ELR (cell line): ENCODE measurements at regions not wholly inside any gene's neighbourhood (a gene's known extent, or its start where the extent isn't known, plus 50 kb on each side); places are given as distances from the start of the nearest gene placed in this dataset.
"Not testable (repeated sequence)": the region's sequence is repeated elsewhere in the genome, so short reads cannot be mapped to it uniquely, and the experiment has no call there.

Experiments used
- DNase-seq: peaks from one replicate; pipeline ENCODE4 v3.0.0-alpha.2; 2015; ENCODE audit warnings: low read depth

DNA sequence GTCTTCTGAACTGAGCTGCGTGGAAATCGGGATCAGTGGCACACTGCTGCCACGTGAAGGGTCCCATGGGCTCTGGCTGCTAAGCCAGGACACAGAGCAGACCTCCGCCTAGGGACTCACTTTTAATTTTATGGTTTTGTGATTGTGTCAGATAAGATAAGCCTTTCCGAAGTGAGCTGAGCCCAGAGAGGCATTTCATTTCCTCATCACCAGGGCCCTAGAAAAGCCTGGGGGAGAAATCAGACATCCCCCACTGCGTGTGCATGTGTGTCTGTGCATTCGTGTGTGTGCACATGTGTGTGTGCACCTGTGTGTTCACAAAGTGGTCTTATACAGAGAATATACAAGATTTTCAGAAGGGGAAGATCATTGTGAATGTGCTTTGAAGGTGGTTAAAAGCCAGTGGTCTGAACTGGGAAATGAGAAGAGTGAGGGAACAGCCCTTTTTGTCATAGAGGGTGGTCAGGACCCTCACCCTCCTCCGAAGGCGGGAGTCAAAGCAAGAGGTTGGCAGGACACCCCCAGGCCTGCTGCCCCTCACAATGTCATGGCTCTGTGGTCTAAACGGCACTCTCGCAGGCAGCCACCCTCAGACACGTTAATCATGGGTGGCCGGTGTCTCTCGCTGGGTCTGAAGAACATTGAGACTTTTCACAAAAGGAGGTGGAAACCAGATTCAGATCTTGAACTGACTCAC, 176.1 kb upstream of the PFKP start:
- no peak for DNase-seq

GRCh38 chr10:2890093-2890492, 177.3 kb upstream of the PFKP start:
- DNase-seq: no peak

DNA sequence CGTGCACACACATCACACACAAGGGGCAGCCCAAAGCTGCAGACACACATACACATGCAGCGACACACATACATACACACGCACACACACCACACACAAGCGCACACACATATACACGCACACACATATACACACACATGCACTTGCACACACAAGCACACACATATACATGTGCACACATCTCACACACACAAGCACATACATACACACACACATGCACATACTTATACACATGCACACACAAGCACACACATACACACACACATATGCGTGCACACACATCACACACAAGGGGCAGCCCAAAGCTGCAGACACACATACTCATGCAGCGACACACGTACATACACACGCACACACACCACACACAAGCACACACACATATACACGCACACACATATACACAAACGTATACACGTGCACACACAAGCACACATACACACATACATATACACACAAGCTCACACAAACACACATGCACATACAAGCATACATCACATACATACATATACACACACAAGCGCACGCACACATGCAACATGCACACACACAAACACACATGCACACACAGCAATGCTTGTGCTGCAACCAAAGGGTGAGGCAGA, 178.8 kb upstream of the PFKP start:
- no peak for DNase-seq

DNA sequence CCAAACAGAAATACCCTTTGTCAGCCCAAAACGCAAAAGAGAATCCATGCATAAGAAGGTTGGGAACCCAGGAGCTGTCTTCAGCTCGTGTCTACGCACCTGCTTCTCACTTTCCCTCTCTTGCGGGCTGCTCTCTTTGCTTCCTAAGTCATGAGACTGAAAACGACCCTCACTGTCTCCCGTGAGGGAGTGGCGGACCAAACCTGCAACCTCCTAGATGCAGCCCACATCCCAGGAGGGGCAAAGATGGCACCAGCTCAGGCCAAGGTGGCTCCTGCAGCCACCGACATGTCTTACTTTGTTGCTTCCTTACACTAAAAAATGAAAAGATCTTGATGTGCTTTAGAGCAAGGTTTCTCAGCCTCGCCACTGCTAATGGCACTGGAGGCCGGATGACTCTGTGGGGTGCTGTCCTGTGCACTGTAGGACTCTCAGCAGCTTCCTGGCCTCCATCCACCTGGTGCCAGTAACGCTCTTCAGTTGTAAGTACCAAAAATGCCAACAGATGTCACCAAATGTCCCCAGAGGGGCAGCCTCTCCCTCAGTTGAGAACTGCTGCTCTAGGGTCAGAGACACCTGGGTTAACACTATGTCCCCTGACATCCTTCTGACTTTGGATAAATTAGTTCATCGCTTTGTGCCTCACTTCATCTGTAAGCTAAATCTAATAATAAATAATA, 179.8 kb upstream of the PFKP start:
- DNase-seq: no peak

DNA sequence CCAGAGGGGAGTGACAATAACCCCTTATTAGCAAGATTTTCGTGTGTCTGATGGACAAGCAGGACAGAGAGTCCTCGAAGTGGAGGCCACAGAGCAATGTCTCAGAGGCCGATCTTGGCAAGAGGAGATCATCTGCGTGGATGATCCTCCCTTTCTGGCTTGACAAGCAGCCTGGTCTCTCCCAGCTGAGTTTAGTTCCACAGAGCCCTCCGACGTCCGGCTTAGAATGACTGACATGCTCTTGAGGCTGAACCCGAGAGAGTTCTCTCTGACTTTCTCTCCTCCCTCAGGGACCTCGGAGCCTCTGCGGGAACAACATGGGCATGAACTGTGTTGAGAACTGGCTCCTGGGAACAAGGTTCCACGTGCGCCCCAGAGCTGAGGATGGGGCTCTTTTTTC, 180.7 kb upstream of the PFKP start:
- no peak for DNase-seq

GRCh38 chr10:2885288-2886278, 181.8 kb upstream of the PFKP start:
- no peak for DNase-seq

DNA sequence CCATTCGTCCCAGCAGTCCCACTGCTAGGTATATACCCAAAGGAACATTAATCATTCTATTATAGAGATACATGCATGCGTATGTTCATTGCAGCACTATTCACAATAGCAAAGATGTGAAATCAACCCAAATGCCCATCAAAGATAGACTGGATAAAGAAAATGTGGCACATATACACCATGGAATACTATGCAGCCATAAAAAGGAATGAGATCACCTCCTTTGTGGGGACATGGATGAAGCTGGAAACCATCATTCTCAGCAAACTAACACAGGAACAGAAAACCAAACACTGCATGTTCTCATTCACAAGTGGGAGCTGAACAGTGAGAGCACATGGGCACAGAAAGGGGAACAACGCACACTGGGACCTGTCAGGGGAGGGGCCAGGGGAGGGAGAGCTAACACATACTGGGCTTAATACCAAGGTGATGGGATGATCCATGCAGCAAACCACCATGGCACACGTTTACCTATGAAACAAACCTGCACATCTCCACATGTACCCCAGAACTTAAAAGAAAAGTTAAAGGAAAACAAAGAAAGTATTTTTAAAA, 183.3 kb upstream of the PFKP start:
- DNase-seq: not testable (repeated sequence)

DNA sequence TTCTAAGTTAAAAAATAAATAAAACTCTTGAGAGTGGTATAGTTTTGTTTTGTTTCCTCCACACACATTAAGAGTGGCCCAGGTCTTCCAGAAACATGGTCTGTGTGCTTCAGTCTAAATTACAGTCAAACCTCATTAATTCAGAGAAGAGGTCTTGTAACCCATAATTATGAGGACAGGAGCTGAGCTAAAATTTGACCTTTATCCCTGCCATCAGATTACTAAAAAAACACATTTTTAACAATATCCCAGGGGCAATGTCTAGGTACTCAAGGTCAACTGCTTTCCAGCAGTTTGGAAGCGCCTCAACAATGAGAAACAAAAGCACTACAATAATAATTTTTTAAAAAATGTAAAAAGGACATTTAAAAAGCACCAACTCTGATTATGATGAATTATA, 184.1 kb upstream of the PFKP start:
- no peak for DNase-seq

- no peak for DNase-seq
Measured at GRCh38 chr10:2882628-2883027, 184.7 kb upstream of the PFKP start.

- DNase-seq: no peak
Measured at GRCh38 chr10:2881720-2882620, 185.4 kb upstream of the PFKP start.

- DNase-seq: not testable (repeated sequence)
Measured at GRCh38 chr10:2880050-2880449, 187.3 kb upstream of the PFKP start.

- no peak for DNase-seq
Measured at GRCh38 chr10:2878818-2879217, 188.5 kb upstream of the PFKP start.

DNA sequence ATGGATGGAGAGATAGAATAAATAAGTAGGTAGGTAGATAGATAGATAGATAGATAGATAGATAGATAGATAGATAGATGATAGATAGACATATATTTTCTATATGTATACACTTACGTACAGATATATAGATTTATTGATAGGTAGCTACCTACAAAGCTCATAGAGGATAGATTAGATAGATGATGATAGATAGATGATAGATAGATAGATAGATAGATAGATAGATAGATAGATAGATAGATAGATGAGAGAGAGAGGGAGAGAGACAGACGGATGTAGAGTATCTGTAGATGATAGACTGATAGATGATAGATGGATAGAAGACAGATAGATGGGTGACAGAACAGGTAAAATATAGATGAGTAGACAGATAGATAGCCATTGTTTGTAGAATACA, 191.3 kb upstream of the PFKP start:
- no peak for DNase-seq

DNA sequence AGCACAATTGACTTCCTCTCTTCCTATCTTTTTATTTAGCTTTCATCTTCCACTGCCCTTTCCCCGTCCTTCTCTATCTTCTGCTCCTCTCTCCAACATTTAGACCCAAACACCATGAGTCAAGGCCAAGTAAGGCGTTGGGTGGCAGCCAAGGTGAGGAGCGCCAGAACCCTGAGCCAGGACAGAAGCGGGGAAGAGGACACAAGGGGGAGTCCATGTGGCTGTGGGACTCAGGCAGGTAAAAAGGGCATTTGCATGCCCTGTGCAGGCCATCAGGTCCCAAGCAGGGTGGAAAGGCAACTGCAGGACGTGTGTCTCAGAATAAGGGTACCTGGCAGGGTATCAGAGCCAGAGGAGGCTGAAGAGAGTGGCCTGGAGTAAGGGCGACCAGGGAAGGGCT, 192.4 kb upstream of the PFKP start:
- DNase-seq: no peak

DNA sequence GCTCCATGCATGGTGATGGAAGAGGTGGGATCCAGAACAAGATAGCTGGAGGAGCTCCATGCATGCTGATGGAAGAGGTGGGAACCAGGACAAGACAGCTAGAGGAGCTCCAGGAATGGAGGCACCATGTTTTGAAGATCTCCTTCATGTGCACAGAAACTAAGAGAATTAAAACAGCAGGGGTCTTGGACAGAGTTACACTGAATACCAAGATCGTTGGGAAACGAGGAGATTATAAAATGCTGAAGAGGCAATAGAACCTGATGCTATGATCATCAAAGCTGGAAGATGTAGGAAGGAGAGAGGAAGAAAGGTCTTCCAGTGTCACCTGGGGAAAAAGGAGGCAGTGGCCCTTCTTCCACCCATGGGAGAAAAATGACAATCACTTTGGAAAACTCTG, 193.6 kb upstream of the PFKP start:
- no peak for DNase-seq

DNA sequence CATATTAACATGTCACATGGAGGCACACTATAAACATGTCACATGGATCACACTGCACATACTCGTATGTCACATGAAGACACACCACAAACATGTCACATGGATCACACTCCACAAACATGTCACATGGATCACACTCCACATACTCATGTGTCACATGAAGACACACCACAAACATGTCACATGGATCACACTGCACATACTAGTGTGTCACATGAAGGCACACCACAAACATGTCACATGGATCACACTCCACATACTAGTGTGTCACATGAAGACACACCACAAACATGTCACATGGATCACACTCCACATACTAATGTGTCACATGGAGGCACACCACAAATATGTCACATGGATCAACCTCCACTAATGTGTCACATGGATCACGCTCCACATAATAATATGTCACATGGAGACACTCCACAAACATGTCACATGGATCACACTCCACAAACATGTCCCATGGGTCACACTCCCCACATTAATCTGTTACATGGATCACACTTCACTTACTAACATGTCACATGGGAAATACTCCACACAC, 195.6 kb upstream of the PFKP start:
- no peak for DNase-seq

GRCh38 chr10:2870654-2871053, 196.7 kb upstream of the PFKP start:
- no peak for DNase-seq

DNA sequence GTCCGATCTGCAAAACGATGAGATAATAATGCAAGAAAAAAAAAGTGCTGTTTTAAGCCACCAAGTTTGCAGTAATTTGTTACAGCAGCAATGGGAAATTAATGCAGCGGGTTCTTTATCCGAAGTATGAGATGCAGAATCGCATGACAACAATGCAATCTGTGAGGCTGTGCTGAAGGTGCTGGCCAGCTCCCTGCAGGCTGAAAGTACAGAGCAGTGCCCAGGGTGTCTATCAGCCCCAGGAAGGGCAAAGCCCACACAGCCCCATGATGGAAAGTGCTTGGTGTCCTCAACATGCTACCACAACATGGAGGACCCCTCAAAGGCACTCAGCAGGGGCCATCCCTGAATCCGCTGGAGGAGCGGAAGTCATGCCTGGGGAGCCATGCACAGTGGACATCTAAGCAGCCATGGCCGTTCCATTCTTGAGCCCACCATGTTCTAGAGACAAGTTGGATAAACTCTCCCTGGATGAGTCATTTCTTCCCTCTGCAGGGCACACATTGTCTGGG, 199.5 kb upstream of the PFKP start:
- no peak for DNase-seq

DNA sequence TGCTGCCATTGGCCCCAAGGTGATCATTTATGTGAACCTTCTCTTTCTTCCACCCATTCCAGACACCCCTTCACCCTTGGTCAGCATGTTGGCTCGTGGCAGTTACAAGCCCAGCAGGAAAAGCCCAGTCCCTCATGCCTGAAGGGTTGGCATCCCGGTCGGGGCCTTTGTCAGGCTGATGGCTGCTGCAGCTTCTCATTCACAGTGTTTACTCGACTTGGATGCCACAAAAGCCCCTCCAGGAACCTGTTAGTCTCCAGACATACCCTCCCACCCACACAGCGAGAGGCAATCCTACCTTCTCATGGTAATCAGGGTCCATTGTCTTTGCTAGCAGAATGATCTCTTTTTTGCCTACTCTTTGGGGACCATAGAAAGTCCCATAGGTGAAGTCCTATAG, 200.8 kb upstream of the PFKP start:
- no peak for DNase-seq

- DNase-seq: no peak
Measured at GRCh38 chr10:2861632-2862210, 205.6 kb upstream of the PFKP start.
